ENCODE measurements at regions not wholly inside any gene's neighbourhood (a gene's known extent, or its start where the extent isn't known, plus 50 kb on each side); places are given as distances from the start of the nearest gene placed in this dataset.

DNA sequence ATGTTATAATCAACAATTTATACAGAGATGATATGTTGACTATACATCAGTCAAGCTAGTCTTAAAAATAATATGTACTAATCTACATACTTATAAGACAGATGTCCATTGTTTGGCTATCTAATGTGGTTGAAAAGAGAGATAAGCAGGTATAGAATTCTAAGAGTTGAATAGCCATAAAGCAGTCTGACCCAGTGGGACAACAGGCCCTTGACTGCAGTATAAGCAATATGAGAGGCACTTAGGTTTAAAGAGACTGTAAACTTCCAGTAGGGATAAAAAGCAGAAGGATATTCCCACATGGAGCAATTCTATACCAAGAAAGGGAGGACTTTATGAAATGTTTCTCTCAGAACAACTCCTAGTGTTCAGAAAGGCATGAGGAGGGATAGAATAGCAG, 139.3 kb downstream of the ELAPOR2 start:
- Histone ChIP-seq H3K9me3 (ENCODE audit: insufficient read depth, low read length) (no peaks in the 10 kb centered on the region), H3K4me3 (ENCODE audit: insufficient read depth, low read length, poor library complexity, severe bottlenecking) (no peak overlapping the region), H3K79me2 (ENCODE audit: insufficient read depth, low read length) (no peaks in the 10 kb centered on the region), H3K4me2 (ENCODE audit: low read depth, low read length, poor library complexity, severe bottlenecking) (no peak overlapping the region), H4K20me1 (ENCODE audit: low read depth, low read length) (no peaks in the 10 kb centered on the region), H3F3A (ENCODE audit: insufficient read depth) (no peaks in the 10 kb centered on the region), H2AFZ (ENCODE audit: low read depth, low read length, severe bottlenecking) (no peak overlapping the region), H3K27me3 (ENCODE audit: low read length) (no peaks in the 10 kb centered on the region), H3K9ac (ENCODE audit: low read length) (no peak overlapping the region), H3K9me2 (replicated peaks; ENCODE audit: insufficient read depth, low read length) (no peaks in the 10 kb centered on the region), H3K27ac (ENCODE audit: low read depth, low read length) (no peak overlapping the region), H3K36me3 (ENCODE audit: low read length) (0 out of 2 replicates have a peak, but pooled peaks cover 7% of the 10 kb centered on the region)
- TF ChIP-seq, protein P1, sequence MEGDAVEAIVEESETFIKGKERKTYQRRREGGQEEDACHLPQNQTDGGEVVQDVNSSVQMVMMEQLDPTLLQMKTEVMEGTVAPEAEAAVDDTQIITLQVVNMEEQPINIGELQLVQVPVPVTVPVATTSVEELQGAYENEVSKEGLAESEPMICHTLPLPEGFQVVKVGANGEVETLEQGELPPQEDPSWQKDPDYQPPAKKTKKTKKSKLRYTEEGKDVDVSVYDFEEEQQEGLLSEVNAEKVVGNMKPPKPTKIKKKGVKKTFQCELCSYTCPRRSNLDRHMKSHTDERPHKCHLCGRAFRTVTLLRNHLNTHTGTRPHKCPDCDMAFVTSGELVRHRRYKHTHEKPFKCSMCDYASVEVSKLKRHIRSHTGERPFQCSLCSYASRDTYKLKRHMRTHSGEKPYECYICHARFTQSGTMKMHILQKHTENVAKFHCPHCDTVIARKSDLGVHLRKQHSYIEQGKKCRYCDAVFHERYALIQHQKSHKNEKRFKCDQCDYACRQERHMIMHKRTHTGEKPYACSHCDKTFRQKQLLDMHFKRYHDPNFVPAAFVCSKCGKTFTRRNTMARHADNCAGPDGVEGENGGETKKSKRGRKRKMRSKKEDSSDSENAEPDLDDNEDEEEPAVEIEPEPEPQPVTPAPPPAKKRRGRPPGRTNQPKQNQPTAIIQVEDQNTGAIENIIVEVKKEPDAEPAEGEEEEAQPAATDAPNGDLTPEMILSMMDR (IDR thresholded peaks at IDR 0.05; ENCODE audit: insufficient read depth, low read length, poor library complexity, severe bottlenecking) = no peak
- TF ChIP-seq EZH2phosphoT487 (conservative IDR thresholded peaks at IDR 0.05; ENCODE audit: low read length) = no peak

DNA sequence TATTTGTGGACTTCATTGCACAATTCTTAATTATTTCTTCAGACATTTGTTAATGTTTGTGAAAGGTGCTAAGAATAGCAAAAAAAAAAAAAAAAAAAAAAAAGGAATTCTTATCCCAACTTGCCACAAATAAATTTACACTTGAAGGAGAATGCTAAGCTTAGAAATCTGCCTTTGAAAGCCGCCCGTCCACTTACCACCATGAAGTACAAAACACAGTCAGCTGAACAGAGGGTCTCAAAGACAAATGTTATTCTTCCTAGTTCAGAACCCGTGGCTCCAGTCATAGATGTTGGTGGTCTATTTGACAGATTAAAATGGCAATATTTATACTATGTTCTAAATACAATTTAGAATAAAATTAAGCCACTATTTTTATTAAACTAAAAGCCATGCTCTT, 141.2 kb downstream of the ELAPOR2 start:
- Histone ChIP-seq H3K27me3 (ENCODE audit: low read length) (no peaks in the 10 kb centered on the region), H3K9ac (ENCODE audit: low read length) (no peak overlapping the region), H3K4me3 (ENCODE audit: insufficient read depth, low read length, poor library complexity, severe bottlenecking) (no peak overlapping the region), H3K79me2 (ENCODE audit: insufficient read depth, low read length) (no peaks in the 10 kb centered on the region), H3K9me3 (ENCODE audit: insufficient read depth, low read length) (no peaks in the 10 kb centered on the region), H3K4me2 (ENCODE audit: low read depth, low read length, poor library complexity, severe bottlenecking) (no peak overlapping the region), H3K9me2 (replicated peaks; ENCODE audit: insufficient read depth, low read length) (no peaks in the 10 kb centered on the region), H2AFZ (ENCODE audit: low read depth, low read length, severe bottlenecking) (no peak overlapping the region), H3K27ac (ENCODE audit: low read depth, low read length) (no peak overlapping the region), H3F3A (ENCODE audit: insufficient read depth) (no peaks in the 10 kb centered on the region), H4K20me1 (ENCODE audit: low read depth, low read length) (no peaks in the 10 kb centered on the region), H3K36me3 (ENCODE audit: low read length) (no peaks in the 10 kb centered on the region)
- TF ChIP-seq, protein P1 (IDR thresholded peaks at IDR 0.05; ENCODE audit: insufficient read depth, low read length, poor library complexity, severe bottlenecking) = no peak
- TF ChIP-seq EZH2phosphoT487 (conservative IDR thresholded peaks at IDR 0.05; ENCODE audit: low read length) = no peak

DNA sequence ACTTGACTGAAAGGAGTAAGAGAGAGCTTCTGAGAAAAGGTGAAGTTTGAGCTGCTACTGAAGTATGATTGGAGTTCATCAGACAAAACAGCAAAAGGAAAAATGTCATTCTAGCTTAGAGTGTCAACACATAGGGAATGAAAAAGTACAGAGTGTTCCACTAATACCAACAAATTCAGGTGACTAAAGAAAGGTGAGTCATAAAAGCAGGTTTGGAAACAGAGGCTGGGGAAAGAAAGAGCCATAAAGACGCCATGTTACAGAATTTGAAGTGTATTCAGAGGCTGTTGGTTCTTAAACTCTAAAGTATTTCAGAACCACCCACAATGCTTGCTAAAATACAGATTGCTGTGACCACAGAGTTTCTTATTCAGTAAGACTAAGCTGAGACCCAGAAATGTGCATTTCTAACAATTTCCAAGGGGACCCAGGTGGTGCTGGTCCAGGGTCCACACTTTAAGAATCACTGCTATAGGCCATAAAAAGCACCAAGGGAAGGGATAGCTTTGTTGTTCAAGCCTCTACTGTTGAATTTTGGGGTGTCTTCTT, 143.1 kb downstream of the ELAPOR2 start:
- Histone ChIP-seq H3K9me3 (ENCODE audit: insufficient read depth, low read length) (no peaks in the 10 kb centered on the region), H3K9me2 (replicated peaks; ENCODE audit: insufficient read depth, low read length) (no peaks in the 10 kb centered on the region), H3F3A (ENCODE audit: insufficient read depth) (no peaks in the 10 kb centered on the region), H2AFZ (ENCODE audit: low read depth, low read length, severe bottlenecking) (no peak overlapping the region), H3K4me3 (ENCODE audit: insufficient read depth, low read length, poor library complexity, severe bottlenecking) (no peak overlapping the region), H4K20me1 (ENCODE audit: low read depth, low read length) (no peaks in the 10 kb centered on the region), H3K27ac (ENCODE audit: low read depth, low read length) (no peak overlapping the region), H3K27me3 (ENCODE audit: low read length) (no peaks in the 10 kb centered on the region), H3K79me2 (ENCODE audit: insufficient read depth, low read length) (no peaks in the 10 kb centered on the region), H3K9ac (ENCODE audit: low read length) (no peak overlapping the region), H3K4me2 (ENCODE audit: low read depth, low read length, poor library complexity, severe bottlenecking) (no peak overlapping the region), H3K36me3 (ENCODE audit: low read length) (0 out of 2 replicates have a peak, but pooled peaks cover 3% of the 10 kb centered on the region)
- TF ChIP-seq, protein P1 (IDR thresholded peaks at IDR 0.05; ENCODE audit: insufficient read depth, low read length, poor library complexity, severe bottlenecking) = no peak
- TF ChIP-seq EZH2phosphoT487 (conservative IDR thresholded peaks at IDR 0.05; ENCODE audit: low read length) = no peak
